GM18868 (cell line): ENCODE measurements at regions not wholly inside any gene's neighbourhood (a gene's known extent, or its start where the extent isn't known, plus 50 kb on each side); places are given as distances from the start of the nearest gene placed in this dataset.

Source experiments
- ATAC-seq: cut with Tn5 transposase; IDR thresholded peaks from one replicate; pipeline ENCODE4 v1.9.1; 2021; ENCODE audit warnings: mild to moderate bottlenecking, moderate library complexity; ENCODE audit not compliant: unreplicated experiment

DNA sequence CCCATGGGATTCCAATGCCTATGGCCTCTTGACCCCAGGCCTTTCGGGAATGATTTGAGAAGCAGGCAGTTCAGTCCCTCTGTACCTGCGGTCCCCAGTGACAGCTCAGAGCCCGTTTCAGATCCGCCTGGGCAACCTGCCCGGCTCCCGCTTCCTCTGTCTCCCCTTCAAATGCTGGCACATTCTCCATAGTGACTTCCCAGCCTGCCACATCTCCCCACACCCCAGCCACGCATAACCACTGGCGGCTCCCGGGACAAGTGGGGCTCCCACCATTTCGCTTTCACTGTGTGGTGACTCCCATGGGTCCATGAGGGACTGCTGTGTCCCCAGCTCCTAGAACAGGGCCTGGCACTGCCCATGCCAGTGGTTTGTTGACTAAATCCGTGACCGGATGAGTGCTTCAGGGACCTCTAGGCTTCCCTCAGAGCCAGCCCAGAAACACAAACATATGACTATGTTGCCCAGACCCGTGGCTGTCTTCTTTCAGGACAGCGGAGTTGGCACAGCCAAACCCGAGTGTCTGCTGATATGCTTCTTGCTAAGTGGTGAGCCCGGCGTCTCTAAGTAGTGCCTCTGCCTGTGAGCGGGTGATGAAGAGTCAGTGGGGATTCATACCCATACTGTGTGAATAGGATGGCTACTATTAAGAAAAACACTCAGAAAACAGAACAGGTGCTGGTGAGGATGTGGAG, 91.2 kb downstream of the GLI2 start:
- ATAC-seq = no peak

DNA sequence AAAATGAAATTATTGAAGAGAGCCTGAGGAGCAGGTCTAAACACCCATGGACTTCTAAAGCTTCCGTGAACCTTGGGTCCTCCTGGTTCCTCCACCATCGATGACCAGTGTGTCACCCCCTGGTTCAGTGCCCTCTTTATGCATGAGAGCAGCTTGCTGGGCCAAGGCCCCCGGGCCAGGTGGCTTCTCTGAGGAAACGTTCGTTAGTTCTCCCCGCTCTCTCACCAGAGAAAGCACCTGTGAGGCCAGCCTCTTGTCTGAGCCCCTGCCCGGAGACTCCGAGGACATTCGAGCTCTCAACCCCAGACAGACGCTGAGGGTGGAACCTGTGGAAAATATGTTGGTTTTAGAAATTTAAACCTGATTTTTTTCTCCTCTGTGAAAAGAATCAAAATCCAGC, 92.4 kb downstream of the GLI2 start:
- no peak for ATAC-seq

DNA sequence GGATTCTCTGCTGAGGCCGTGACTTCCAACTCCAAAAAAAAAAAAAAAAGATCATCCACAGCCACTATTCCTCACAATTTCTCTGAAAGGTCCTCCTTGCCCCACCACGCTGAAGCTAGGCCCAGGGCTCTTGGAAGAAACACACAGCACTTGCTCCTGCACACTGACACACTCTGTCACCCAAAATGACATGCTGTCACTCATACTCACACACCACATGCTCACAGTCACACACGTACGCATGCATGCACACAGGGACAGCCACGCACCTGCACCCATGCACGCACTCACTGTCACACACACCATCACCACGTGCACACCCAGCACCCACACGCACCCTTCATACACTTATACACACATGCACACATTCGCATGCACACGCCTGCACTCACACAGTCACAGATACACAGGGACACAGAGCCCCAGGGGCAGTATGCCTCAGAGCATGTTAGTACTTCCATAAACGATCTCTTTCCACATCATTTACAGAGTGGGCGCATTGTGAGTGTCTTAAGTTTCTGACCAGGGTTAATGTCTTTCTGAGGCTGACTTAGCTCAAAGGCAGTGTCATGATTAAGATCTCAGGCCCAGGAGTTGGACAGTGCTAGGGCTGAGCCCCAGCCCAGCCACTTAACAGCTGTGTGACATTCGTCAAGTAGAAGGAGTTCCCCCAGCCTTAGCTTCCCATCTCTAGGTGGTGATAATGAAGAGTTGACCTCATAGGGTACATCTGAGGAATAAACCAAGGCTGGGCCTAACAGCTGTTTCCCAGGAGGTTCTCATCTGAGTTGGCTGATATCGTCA, 93.4 kb downstream of the GLI2 start:
- ATAC-seq = no peak

DNA sequence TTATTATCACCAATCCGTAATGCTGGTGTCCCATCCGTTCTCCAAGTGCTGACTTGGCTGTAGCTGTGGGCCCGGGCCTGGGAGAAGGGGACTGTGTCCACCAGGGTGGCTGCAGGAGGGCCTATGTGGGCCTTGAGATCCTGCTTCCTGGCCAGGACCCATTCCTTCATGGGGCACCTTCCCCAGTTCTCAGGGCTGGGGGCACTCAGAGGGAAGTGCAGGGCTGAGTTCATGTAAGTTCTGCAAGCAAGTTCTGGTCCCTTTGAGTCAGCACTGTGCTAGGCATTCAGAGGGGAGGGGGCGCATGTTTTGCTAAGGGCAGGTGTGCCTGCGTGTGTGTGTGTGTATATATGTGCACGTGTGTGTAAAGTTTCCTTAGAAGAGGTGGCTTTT, 94.0 kb downstream of the GLI2 start:
- ATAC-seq = no peak

DNA sequence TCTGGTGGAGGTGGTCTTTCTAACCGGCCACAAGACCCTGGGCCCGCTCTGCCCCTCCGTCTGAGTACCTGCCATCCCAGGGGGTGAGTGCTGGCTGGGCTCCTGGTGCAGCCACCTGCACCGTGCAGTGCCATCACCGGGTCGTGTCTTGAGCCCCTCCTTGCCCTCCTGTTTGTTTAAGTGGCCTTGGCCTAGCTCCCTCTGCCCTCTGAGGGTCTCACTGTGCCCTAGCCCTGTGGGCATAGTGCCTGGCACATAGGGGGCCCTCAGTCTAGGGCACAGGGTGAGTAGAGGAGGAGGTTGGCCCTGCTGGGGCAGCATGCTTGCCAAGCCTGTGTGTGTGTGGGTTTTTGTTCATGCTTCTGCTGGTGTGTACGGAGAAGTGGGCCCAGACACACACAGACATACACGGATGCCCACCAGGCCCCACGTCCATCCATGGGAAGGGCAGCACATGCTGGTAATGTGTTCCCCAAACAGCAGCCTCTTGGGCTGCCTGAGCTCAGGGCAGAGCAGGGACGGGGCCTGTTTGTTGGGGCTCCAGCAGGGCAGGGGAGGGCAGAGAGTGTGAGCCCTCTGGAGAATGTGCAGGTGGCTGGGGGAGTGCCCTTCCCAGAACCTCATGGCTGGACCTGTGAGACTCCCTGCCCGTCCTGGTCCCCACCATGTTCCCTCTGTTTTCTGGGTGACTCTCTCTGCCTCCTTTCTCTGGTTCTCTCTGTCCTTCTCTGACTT, 94.6 kb downstream of the GLI2 start:
- ATAC-seq = no peak

DNA sequence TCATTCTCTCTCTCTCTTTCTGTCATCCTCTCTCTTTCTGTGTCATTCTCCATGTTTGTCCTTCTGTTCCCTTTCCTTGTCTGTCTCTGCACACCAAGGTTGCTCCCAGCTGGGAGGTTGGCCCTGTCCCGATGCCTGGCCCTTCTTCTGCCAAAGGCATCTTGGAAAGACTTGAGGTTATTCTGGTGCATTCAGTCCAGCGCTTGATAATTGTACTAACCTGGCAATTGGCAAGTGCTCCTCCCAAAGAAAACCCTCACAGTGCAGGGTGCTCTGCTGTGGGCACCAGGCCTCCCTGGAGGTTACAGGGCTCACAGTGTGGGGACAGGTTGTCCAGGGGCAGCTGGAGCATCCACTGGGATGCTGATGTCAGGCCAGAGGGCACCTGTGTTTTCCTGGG, 95.4 kb downstream of the GLI2 start:
- ATAC-seq = no peak

DNA sequence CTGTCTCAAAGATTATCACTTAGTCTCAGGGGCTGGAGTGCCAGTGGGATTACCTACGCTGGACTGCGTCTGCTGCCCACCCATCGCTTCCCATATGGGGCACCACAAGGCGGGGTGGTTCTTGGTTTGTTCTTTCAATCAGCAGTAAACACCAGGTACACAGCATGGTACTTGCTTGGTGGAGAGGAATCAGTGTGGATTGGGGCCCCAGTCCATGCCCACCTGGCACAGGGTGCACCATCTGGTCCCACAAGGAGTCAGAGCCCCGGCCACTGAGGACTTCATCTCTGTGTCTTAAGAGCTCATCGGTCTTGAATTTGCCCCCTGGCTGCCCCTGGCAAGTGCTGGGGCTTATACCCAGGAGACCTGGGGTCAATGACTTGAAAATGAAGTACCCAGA, 96.2 kb downstream of the GLI2 start:
- no peak for ATAC-seq

DNA sequence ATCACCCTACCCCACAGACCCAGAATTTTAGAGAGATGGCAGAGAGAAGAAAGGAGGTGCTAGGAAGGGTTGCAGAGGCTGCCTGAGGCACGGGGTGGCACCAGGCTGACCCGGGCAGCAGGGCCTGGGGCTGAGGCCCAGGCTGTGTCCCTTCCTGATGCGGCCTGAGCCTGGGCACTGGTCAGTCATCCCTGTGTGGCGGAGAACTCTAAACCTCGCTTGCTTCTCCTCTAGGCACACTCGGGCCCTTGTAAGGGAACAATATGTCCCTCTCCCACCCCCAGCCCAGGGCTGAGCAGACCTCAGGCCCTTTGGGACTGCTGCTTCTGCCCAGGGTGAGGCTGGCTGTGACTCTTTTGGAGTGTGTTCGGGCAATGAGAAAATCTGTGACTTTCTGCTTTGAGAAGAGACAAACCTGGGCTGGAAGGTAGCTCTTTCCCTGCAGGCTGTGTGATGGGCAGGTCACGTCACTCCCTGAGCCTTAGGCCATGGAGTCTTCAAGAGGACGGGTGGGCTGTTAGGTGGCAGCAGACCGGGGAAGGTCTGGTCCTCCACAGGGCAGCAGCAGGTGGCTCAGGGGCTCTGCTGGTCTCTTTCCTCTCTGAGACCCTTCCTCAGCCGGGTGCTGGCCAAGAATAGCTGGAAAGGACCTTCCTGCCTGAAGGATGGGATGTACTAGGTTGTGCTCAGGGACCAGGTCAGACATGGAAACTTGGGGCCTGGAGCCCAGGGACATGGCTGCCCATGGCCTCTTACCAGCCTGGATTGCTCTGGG, 96.8 kb downstream of the GLI2 start:
- no peak for ATAC-seq

DNA sequence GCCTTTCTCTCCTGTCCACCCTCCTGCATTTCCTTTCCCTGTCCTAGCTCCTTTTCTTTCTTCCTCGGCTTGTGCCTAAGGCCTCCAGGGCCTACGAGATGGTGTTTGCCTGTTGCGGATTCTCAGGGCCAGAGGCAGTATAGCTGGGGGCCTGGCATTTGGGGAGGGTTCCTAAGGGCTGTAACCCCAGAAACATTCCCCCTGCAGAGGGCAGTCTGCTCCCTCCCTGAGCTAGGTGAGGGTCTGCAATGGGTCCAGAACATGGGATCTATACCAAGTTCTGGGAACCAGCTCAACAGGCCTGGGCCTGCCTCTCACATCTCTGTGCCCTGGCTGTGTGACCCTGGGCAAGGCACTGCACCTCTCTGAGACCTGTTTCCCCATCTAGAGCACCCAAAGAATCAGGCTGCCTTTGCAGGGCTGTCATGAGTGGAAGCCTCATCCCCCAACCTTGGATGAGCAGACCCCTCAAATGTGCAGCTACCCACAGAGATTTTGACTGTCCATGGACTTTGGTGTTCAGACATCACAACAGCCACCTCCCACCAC, 97.5 kb downstream of the GLI2 start:
- ATAC-seq = no peak

DNA sequence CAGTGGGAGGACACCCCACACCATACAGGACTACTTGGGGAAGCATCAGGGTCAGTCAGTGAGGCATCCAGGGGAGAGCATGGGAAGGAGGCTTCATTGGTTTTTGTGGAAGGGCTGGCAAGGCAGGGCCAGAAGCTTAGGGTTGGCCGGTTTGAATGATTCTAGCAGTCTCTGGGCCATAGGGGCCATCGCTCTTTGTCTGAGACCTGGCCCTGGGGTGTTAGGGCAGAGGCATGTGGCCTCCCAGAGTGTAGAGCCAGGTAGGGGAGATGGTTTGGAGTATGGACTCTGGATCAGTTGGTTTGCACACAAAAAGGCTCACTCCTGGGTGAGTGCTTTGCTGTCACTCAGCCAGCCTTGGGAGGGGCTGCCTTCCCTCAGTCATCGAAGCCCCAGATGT, 98.5 kb downstream of the GLI2 start:
- ATAC-seq = no peak

DNA sequence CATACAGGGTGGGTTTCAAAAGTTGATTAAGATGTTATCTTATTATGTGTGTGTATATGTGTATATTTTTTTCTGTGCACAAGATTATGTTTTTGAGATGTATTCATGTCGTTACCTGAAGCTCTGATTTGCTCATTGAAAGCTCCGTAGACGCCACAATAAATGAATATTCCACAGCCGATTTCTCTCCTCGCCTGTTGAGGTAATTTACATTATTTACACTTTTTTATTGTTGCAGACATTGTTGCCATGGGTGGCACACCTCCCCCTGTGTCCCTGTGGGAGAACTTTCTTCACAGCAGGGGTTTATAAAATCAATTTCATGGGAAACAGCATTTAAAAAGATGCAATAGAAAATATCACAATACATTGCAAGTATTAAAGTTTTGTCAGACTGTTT, 100.6 kb downstream of the GLI2 start:
- ATAC-seq = no peak

DNA sequence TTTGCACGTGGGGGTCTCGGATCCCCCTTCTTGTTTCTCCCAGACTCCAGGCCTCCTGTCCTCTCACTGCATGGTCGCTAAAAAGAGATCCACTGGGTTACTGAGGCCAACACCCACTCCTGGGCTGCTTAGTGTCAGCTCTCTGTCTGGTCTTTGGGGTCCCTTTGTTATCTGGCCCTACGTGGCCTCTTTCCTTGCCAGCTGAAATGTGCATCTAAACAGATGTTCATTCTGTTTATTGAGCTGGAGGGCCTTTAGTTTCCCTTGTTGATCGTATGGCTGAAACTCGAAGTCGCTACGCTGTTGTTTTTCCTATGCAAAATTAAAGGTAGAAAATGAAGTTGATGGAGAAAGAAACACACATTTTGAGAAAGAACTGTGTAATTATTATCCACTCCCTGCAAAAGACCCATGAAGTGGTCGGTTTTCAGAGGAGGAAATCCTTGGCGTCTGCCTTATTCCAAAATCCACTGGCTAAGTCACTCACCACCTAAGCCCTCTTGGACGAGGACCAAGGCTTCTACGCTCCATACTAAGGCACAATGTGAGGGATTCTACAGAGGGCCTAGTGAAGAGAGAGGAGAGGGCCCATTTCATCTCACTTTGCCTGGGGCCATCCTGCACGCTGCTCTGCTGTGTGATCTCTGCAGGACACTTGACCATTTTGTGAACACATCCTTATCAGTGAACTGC, 105.3 kb downstream of the GLI2 start:
- no peak for ATAC-seq

DNA sequence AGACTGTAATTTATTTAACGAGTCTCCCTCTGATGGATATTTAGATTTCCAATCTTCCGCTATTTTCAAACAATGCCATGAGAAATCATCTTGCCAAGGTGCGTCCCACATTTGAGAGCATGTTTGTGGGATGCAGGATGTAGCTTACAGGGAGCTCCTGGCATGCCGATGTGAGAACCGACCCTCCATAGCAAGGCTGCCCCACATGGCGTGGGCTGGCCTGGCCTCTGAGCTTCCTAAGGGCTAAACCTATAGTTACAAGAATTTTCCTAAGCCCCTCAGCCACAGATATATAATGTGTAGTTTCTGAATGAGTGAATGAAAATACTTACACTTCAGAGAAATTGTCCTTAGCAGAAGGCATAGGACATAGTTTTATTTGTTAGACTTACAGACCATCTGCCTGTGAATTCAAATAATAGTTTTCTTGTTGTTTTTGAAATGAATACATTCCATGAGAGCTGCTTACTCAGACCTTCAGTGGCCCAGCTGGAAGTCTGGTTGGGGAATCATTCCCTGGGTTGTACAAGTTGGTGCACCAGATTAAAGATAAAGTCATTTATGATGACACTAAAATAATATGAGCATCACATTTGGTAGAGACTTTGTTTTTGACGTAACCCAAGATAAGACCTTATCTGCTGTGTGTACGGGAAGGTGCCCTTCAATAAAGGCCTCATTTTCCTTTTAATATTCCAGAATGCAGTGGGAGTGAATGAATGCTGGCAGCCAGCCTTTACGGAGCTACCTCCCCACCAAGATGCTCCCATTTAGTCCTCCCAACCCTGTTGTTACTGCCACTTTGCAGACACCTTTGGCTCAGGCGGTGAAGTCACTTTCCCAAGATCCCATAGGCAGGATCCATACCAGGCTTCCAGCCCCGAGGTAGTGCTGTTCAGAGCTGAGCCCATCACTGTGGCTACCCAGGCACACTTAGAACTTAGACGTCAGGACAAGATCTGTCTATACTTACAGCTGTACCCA, 107.1 kb downstream of the GLI2 start:
- no peak for ATAC-seq

DNA sequence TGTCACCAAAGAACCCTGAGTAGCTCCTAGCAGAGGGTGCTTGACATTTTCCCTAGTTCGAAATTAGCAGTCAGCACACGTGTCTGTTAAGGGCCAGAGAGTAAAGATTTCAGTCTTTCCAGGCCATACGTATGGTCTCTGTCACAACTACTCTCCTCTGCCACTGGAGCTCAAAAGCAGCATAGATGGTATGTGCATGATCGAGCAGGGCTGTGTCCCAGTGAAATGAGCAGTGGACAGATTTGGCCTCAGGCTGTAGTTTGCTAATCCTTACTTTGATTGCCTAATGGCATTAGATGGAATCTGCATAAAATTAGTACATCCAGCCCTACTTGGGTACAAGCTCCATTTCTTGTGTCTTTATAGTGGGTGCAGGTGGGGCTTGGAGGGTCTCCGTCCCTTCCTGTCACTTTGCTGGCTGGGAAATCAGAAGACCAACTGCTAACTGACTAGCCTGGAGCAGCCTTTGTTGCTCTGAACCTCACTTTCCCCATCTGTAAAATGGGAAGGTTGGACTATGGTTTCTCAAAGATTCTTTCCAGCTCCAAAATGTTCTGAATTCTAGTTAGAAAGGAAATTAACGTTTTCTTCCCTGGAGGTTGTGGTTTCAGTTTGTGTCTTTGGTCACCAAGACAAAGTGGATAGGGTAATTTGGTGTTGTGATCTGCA, 108.5 kb downstream of the GLI2 start:
- ATAC-seq = no peak

DNA sequence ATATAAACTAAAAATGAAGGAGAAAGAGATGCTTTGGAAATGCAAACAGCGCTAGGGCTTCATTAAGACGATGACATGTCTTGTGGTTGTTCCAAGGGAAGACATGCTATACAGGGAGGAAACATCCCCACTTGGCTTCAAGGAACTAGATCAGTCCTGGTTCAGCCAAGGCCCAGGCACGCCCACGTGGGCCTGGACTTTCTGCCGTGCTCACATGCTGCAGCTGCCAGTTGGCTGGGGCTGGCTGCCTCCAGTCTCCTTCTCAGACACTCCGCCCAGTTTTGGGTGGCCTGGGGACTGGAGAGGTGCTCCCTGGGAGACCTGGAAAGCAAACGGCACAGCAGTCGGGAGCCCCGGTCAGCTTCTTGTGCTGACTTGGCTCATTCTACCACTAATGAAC, 109.6 kb downstream of the GLI2 start:
- ATAC-seq = no peak

DNA sequence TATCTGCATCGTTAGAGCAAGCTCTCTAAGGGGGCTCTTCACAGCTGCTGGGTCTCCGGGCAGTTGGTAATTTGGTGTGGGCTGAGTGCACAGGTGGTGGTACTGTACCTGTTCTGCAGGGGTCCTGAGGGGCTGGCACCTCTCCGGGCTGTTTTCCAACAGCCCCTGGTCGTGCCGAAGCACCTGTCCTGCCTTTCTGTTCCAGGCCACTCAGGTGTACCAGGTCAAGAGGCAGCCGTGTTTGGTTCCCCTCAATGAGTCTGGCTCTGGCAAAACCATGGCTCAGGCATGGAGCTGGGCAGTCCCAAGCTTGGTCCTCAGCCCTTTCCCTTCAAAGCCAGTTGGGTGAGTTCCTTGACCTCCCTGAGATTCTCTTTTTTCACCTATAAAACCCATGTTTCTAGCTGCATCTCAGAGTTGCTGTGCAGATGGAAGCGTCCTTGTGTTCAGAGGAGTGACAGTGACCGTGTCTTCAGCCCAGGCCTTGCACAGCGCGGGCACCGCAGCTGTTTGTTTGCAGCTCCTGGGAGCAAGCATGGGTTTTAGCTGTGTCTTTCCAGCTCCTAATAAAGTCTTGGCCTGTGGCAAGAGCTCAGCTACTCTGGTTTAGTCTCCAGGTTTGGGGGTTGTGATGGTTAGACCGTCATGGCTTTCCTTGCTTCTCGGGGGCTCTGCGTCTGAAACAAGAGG, 110.9 kb downstream of the GLI2 start:
- no peak for ATAC-seq

DNA sequence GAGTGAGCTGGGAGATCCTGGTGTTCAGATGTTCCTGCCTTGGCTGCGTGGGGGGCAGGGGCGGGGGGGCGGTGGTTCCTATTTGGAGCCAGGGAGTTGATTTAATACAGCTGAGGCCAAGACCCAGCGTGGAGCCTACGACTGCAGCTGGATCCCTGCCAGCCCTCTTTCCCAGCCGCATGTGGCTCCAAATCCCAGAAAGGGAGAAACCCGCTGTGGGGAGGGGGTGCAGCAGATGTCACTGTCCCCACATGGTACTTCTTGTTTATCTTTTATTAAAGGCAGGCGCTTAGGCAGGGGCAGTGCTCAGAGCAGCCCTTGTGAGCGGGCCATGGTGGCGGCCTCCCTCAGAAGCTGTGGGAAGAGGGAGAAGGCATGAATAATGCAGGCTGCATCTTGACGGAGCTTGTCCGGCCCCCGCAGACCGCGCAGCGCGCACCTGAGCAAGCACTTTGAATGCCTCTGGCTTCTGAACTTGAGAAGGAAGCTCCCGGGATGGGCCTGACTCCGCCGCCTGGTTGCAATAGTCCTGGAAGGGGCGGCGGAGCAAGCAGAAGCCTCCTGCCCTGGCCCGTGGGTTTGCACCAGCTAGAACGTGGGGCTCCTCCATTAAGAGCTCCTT, 112.1 kb downstream of the GLI2 start:
- no peak for ATAC-seq

DNA sequence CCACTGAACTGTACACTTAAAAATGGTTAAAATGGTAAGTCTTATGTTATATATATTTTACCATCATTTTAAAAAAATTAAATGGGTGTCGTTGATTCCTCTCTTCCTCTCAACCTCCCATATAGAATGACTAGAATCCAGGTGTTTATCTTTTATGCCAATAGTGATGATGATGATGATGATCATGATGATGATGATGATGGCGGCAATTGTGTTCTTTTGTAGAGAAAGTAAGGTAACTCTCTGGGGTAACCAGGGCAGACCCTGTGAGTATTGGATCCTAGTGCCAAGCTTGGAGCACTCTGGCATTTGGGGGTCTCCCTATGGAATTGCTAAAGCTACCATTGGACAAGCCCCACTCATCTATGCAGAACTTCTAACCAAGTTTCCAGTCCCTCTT, 113.6 kb downstream of the GLI2 start:
- no peak for ATAC-seq
